Astrocyte of the cerebellum (primary cell): ENCODE measurements at regions not wholly inside any gene's neighbourhood (a gene's known extent, or its start where the extent isn't known, plus 50 kb on each side); places are given as distances from the start of the nearest gene placed in this dataset.

Source experiments
- DNase-seq: peaks from one replicate; pipeline ENCODE4 v3.0.0-alpha.2; 2011; ENCODE audit warnings: low read depth
- H3K4me3 ChIP-seq: 2 replicates; pipeline ENCODE4 v1.5.1; 2011; ENCODE audit warnings: mild to moderate bottlenecking, low read depth, low read length, moderate library complexity
- CTCF ChIP-seq: IDR thresholded peaks from 2 replicates; pipeline ENCODE4 v1.5.1; 2012; ENCODE audit warnings: low read length, low read depth, moderate library complexity, mild to moderate bottlenecking; ENCODE audit errors: missing control alignments
- in situ Hi-C: cut with HindIII; loops from 2 replicates; pipeline ENCODE4 v1.10.0; 2017; ENCODE audit warnings: low sequenced_read_pairs

GRCh38 chr7:124692425-124692824 is 73.2 kb downstream of the GPR37 start:
- no peak for TF ChIP-seq CTCF
- no peak for DNase-seq
- no peak overlapping the region for H3K4me3 ChIP-seq
- in situ Hi-C loops = no loop called here

GRCh38 chr7:124690840-124691239 is 74.8 kb downstream of the GPR37 start:
- H3K4me3 ChIP-seq = no peak overlapping the region
- in situ Hi-C loops = no loop called here
- no peak for TF ChIP-seq CTCF
- no peak for DNase-seq

- TF ChIP-seq CTCF = no peak
- no peak overlapping the region for H3K4me3 ChIP-seq
- no peak for DNase-seq
- in situ Hi-C loops = no loop called here
Measured at GRCh38 chr7:124689931-124690330, 75.7 kb downstream of the GPR37 start.

- no peak overlapping the region for H3K4me3 ChIP-seq
- no peak for TF ChIP-seq CTCF
- in situ Hi-C loops = no loop called here
- DNase-seq = no peak
Measured at GRCh38 chr7:124689523-124689922, 76.1 kb downstream of the GPR37 start.

- TF ChIP-seq CTCF = no peak
- H3K4me3 ChIP-seq = no peak overlapping the region
- DNase-seq = no peak
- in situ Hi-C loops = no loop called here
Measured at GRCh38 chr7:124688991-124689390, 76.6 kb downstream of the GPR37 start.

GRCh38 chr7:124686543-124687171 is 78.9 kb downstream of the GPR37 start:
- no peak for DNase-seq
- in situ Hi-C loops = no loop called here
- no peak overlapping the region for H3K4me3 ChIP-seq
- no peak for TF ChIP-seq CTCF
